DND-41 (cell line): ENCODE measurements at regions not wholly inside any gene's neighbourhood (a gene's known extent, or its start where the extent isn't known, plus 50 kb on each side); places are given as distances from the start of the nearest gene placed in this dataset.

Source experiments
- CTCF ChIP-seq: IDR thresholded peaks from 2 replicates; pipeline ENCODE4 v1.5.1; 2012; ENCODE audit warnings: borderline replicate concordance, low read length, moderate library complexity, mild to moderate bottlenecking; ENCODE audit not compliant: poor library complexity, severe bottlenecking; ENCODE audit errors: extremely low read depth
- EZH2 ChIP-seq: IDR thresholded peaks from 3 replicates; pipeline ENCODE4 v1.6.1; 2012; ENCODE audit warnings: borderline replicate concordance, low read depth, mild to moderate bottlenecking, moderate library complexity, low read length, inconsistent platforms; ENCODE audit not compliant: severe bottlenecking

GRCh38 chr2:30316408-30316807, 85.1 kb downstream of the LBH start:
- TF ChIP-seq CTCF (no peak), EZH2 (no peak)
